Panc1 (cell line): ENCODE measurements at regions not wholly inside any gene's neighbourhood (a gene's known extent, or its start where the extent isn't known, plus 50 kb on each side); places are given as distances from the start of the nearest gene placed in this dataset.

ENCODE experiments used
- ATAC-seq: fragments of 200-7000 bp; cut with Tn5 transposase; 2 replicates; pipeline ENCODE4 v1.9.1; 2020; ENCODE audit warnings: mild to moderate bottlenecking, moderate library complexity
- BruUV-seq: library from RNA; stranded (reverse); fragments of 400-500 nt; replicated peaks from 2 replicates; lab custom pipeline; 2021; lab: Mats Ljungman, UMichigan
- CTCF ChIA-PET: fragments of 300-600 bp; sonication (Branson Sonifier 250); formaldehyde crosslinking; loops from one replicate; lab custom pipeline; 2022; ENCODE audit warnings: antibody characterized with exemption; lab: Charles Lee
- POLR2A ChIA-PET: fragments of 300-600 bp; sonication (Branson Sonifier 250); formaldehyde crosslinking; loops from one replicate; lab custom pipeline; 2022; ENCODE audit warnings: antibody characterized with exemption; lab: Charles Lee
- DNase-seq: peaks from one replicate; pipeline ENCODE4 v3.0.0-alpha.2; 2010; ENCODE audit warnings: low read depth, low spot score
- H3K27ac ChIP-seq: 2 replicates; pipeline ENCODE4 v1.5.1; 2011; ENCODE audit warnings: mild to moderate bottlenecking, low read length, inconsistent platforms
- H3K27me3 ChIP-seq: fragments of 200-500 bp; sonication (Bioruptor generic); 2 replicates; pipeline ENCODE4 v1.6.0; 2014; ENCODE audit warnings: low read length, inconsistent platforms; ENCODE audit not compliant: control insufficient read depth, insufficient read depth
- H3K36me3 ChIP-seq: fragments of 200-500 bp; sonication (Bioruptor generic); 2 replicates; pipeline ENCODE4 v1.5.1; 2014; ENCODE audit warnings: inconsistent platforms, mild to moderate bottlenecking, low read length, moderate library complexity; ENCODE audit not compliant: control insufficient read depth, insufficient read depth
- H3K4me1 ChIP-seq: 2 replicates; pipeline ENCODE4 v1.5.1; 2011; ENCODE audit warnings: inconsistent platforms, mild to moderate bottlenecking, low read length, moderate library complexity; ENCODE audit not compliant: control insufficient read depth, insufficient read depth
- H3K4me3 ChIP-seq, 2 experiments: 2 replicates each; pipeline ENCODE4 v1.5.1; 2011 to 2012; ENCODE audit warnings: low read depth in 2 of 2, low read length in 2 of 2, mild to moderate bottlenecking in 2 of 2, inconsistent platforms in 1 of 2, moderate library complexity in 1 of 2
- H3K9me3 ChIP-seq: fragments of 200-500 bp; sonication (Bioruptor generic); 2 replicates; pipeline ENCODE4 v1.5.1; 2014; ENCODE audit warnings: low read depth, mild to moderate bottlenecking, inconsistent platforms, low read length, moderate library complexity; ENCODE audit not compliant: control insufficient read depth, insufficient read depth
- CTCF ChIP-seq: fragments of 450-650 bp; IDR thresholded peaks from 2 replicates; pipeline ENCODE4 v1.5.1; 2017; ENCODE audit warnings: mild to moderate bottlenecking
- POLR2AphosphoS5 ChIP-seq: IDR thresholded peaks from 2 replicates; pipeline ENCODE4 v1.6.1; 2012; ENCODE audit warnings: mild to moderate bottlenecking, low read depth, low read length, moderate library complexity
- REST ChIP-seq, 2 experiments: IDR thresholded peaks; 2 replicates each; pipeline ENCODE4 v1.6.1; 2011 to 2012; ENCODE audit warnings: low read depth in 2 of 2, control low read depth in 1 of 2, low read length in 1 of 2, mild to moderate bottlenecking in 1 of 2, moderate library complexity in 1 of 2; ENCODE audit not compliant: insufficient read depth in 1 of 2
- SIN3A ChIP-seq: IDR thresholded peaks from 2 replicates; pipeline ENCODE4 v1.6.1; 2012; ENCODE audit warnings: low read depth, mild to moderate bottlenecking, low read length, moderate library complexity, borderline replicate concordance; ENCODE audit not compliant: insufficient read depth
- TCF7L2 ChIP-seq: IDR thresholded peaks from 2 replicates; pipeline ENCODE4 v1.6.1; 2011; ENCODE audit warnings: mild to moderate bottlenecking, low read depth, low read length, inconsistent platforms
- in situ Hi-C: cut with HindIII; loops from 2 replicates; pipeline ENCODE4 v1.10.0; 2016; ENCODE audit warnings: low sequenced_read_pairs, low pct_unique_long_range_greater_than_20kb
- intact Hi-C: fragments of 100-400 bp; cut with micrococcal nuclease; formaldehyde crosslinking; loops from one replicate; pipeline ENCODE4 v1.10.0; 2022; ENCODE audit not compliant: unreplicated experiment

GRCh38 chr1:24252185-24252780 lies 65.2 kb upstream of the IFNLR1 start:
- Histone ChIP-seq H3K4me3 (no peak overlapping the region), H3K36me3 (no peaks in the 10 kb centered on the region), H3K4me1 (no peaks in the 10 kb centered on the region), H3K27ac (no peak overlapping the region), H3K9me3 (no peaks in the 10 kb centered on the region), H3K27me3 (no peaks in the 10 kb centered on the region)
- DNase-seq = no peak
- intact Hi-C loops = no loop called here
- TF ChIP-seq SIN3A (no peak), TCF7L2 (no peak), CTCF (no peak), REST (IDR thresholded peaks at IDR 0.05; ENCODE audit: insufficient read depth in 1 of 2, low read depth in 2 of 2, low read length in 1 of 2) (no peak), POLR2AphosphoS5 (no peak)
- CTCF ChIA-PET = no interaction called here
- in situ Hi-C loops = no loop called here
- BruUV-seq = no TSS peak
- ATAC-seq = no peak
- POLR2A ChIA-PET = no interaction called here

GRCh38 chr1:24251501-24251900 lies 64.4 kb upstream of the IFNLR1 start:
- POLR2A ChIA-PET = no interaction called here
- in situ Hi-C loops = no loop called here
- ATAC-seq = no peak

More at GRCh38 chr1:24251501-24251900, 64.4 kb upstream of the IFNLR1 start:
- H3K36me3 ChIP-seq = no peaks in the 10 kb centered on the region
- H3K9me3 ChIP-seq = no peaks in the 10 kb centered on the region
- no peaks in the 10 kb centered on the region for H3K4me1 ChIP-seq
- H3K4me3 ChIP-seq = no peak overlapping the region
- no peaks in the 10 kb centered on the region for H3K27me3 ChIP-seq
- H3K27ac ChIP-seq = no peak overlapping the region
- intact Hi-C loops = no loop called here
- DNase-seq = no peak
- CTCF ChIA-PET = no interaction called here
- no TSS peak for BruUV-seq
- no peak for TF ChIP-seq SIN3A
- TF ChIP-seq REST (IDR thresholded peaks at IDR 0.05; ENCODE audit: insufficient read depth in 1 of 2, low read depth in 2 of 2, low read length in 1 of 2) = no peak
- TF ChIP-seq POLR2AphosphoS5 = no peak
- TF ChIP-seq CTCF = no peak
- TF ChIP-seq TCF7L2 = no peak
